H9 (cell line): ENCODE measurements at regions not wholly inside any gene's neighbourhood (a gene's known extent, or its start where the extent isn't known, plus 50 kb on each side); places are given as distances from the start of the nearest gene placed in this dataset.
A peak's percentile ranks its signal among the peaks of the same experiment; 100 is the strongest.

ENCODE experiments used
- DNase-seq: peaks from one replicate; pipeline ENCODE4 v3.0.0-alpha.2; 2017
- H2AFZ ChIP-seq: one replicate; pipeline ENCODE4 v1.6.1; 2013; ENCODE audit warnings: mild to moderate bottlenecking, low read length, control low read depth, moderate library complexity
- H2AK5ac ChIP-seq: 2 replicates; pipeline ENCODE4 v1.6.1; 2013; ENCODE audit warnings: low read length, control low read depth, mixed read lengths; ENCODE audit not compliant: insufficient read length
- H2BK120ac ChIP-seq: one replicate; pipeline ENCODE4 v1.6.1; 2013; ENCODE audit warnings: low read depth, mild to moderate bottlenecking, low read length, control low read depth, inconsistent platforms; ENCODE audit not compliant: poor library complexity, severe bottlenecking
- H2BK12ac ChIP-seq: 2 replicates; pipeline ENCODE4 v1.6.1; 2013; ENCODE audit warnings: low read length, control low read depth, mixed read lengths, low read depth; ENCODE audit not compliant: insufficient read length
- H2BK15ac ChIP-seq: 2 replicates; pipeline ENCODE4 v1.6.1; 2013; ENCODE audit warnings: low read depth, low read length, control low read depth
- H2BK20ac ChIP-seq: one replicate; pipeline ENCODE4 v1.6.1; 2013; ENCODE audit warnings: low read depth, mild to moderate bottlenecking, low read length, control low read depth, inconsistent platforms; ENCODE audit not compliant: poor library complexity, severe bottlenecking
- H2BK5ac ChIP-seq: 2 replicates; pipeline ENCODE4 v1.6.1; 2013; ENCODE audit warnings: low read length, control low read depth, mixed read lengths; ENCODE audit not compliant: insufficient read length
- H3K14ac ChIP-seq: 2 replicates; pipeline ENCODE4 v1.6.1; 2013; ENCODE audit warnings: low read length, control low read depth; ENCODE audit not compliant: insufficient read depth
- H3K18ac ChIP-seq: 2 replicates; pipeline ENCODE4 v1.6.1; 2013; ENCODE audit warnings: low read depth, mild to moderate bottlenecking, mixed read lengths, low read length, control low read depth; ENCODE audit not compliant: insufficient read length
- H3K23ac ChIP-seq: 2 replicates; pipeline ENCODE4 v1.6.1; 2013; ENCODE audit warnings: low read length, control low read depth, mixed read lengths, low read depth; ENCODE audit not compliant: insufficient read length
- H3K23me2 ChIP-seq: 2 replicates; pipeline ENCODE4 v1.6.1; 2013; ENCODE audit warnings: low read depth, mild to moderate bottlenecking, mixed read lengths, low read length, control low read depth; ENCODE audit not compliant: insufficient read length, poor library complexity, severe bottlenecking
- H3K27ac ChIP-seq: 2 replicates; pipeline ENCODE4 v1.5.1; 2013; ENCODE audit warnings: low read length, control low read depth, mixed read lengths, low read depth; ENCODE audit not compliant: insufficient read length
- H3K27me3 ChIP-seq: 2 replicates; pipeline ENCODE4 v1.6.1; 2013; ENCODE audit warnings: low read length, control low read depth, inconsistent platforms; ENCODE audit not compliant: insufficient read depth
- H3K4ac ChIP-seq: 2 replicates; pipeline ENCODE4 v1.6.1; 2013; ENCODE audit warnings: low read depth, mild to moderate bottlenecking, control low read depth, inconsistent platforms, low read length, moderate library complexity
- H3K4me1 ChIP-seq: 2 replicates; pipeline ENCODE4 v1.6.1; 2013; ENCODE audit warnings: low read length, control low read depth, inconsistent platforms; ENCODE audit not compliant: insufficient read depth
- H3K4me2 ChIP-seq: 2 replicates; pipeline ENCODE4 v1.6.1; 2013; ENCODE audit warnings: low read length, control low read depth, mixed read lengths; ENCODE audit not compliant: insufficient read length, insufficient read depth
- H3K56ac ChIP-seq: 2 replicates; pipeline ENCODE4 v1.6.1; 2013; ENCODE audit warnings: low read depth, mild to moderate bottlenecking, mixed read lengths, low read length, control low read depth; ENCODE audit not compliant: insufficient read length
- H3K79me1 ChIP-seq: 2 replicates; pipeline ENCODE4 v1.6.1; 2013; ENCODE audit warnings: low read depth, mild to moderate bottlenecking, moderate library complexity, low read length, control low read depth, inconsistent platforms; ENCODE audit not compliant: insufficient read depth, poor library complexity, severe bottlenecking
- H3K79me2 ChIP-seq: 2 replicates; pipeline ENCODE4 v1.6.1; 2013; ENCODE audit warnings: low read length, control low read depth, inconsistent platforms; ENCODE audit not compliant: insufficient read depth
- H3K9ac ChIP-seq: 2 replicates; pipeline ENCODE4 v1.6.1; 2013; ENCODE audit warnings: low read length, control low read depth, mixed read lengths; ENCODE audit not compliant: insufficient read length; ENCODE audit errors: extremely low read depth
- H3K9me3 ChIP-seq: one replicate; pipeline ENCODE4 v1.6.1; 2013; ENCODE audit warnings: low read depth, low read length, inconsistent platforms; ENCODE audit not compliant: control insufficient read depth
- H3T11ph ChIP-seq: one replicate; pipeline ENCODE4 v1.6.1; 2013; ENCODE audit warnings: mild to moderate bottlenecking, low read length, control low read depth, inconsistent platforms
- H4K20me1 ChIP-seq: one replicate; pipeline ENCODE4 v1.6.1; 2013; ENCODE audit not compliant: control insufficient read depth, insufficient read length, insufficient read depth
- H4K5ac ChIP-seq: 2 replicates; pipeline ENCODE4 v1.6.1; 2013; ENCODE audit warnings: low read depth, mild to moderate bottlenecking, mixed read lengths, low read length, control low read depth; ENCODE audit not compliant: insufficient read length
- H4K8ac ChIP-seq: replicated peaks from 2 replicates; pipeline ENCODE4 v1.6.1; 2013; ENCODE audit warnings: low read length, control low read depth, mixed read lengths, low read depth; ENCODE audit not compliant: insufficient read length
- H4K91ac ChIP-seq: 2 replicates; pipeline ENCODE4 v1.6.1; 2013; ENCODE audit warnings: low read depth, mild to moderate bottlenecking, moderate library complexity, mixed read lengths, low read length, control low read depth; ENCODE audit not compliant: insufficient read length
- H3K27ac Mint-ChIP-seq, 3 experiments: 2 replicates in 2 of 3; 3 replicates in 1 of 3; pipeline ENCODE4 v1.8.0; 2020 to 2021; ENCODE audit warnings: mixed read lengths in 3 of 3, mild to moderate bottlenecking in 1 of 3, moderate library complexity in 1 of 3
- H3K27me3 Mint-ChIP-seq: 2 replicates; pipeline ENCODE4 v1.8.0; 2021; ENCODE audit warnings: low read depth, mild to moderate bottlenecking, moderate library complexity, mixed read lengths
- H3K36me3 Mint-ChIP-seq, 3 experiments: 2 replicates in 2 of 3; 3 replicates in 1 of 3; pipeline ENCODE4 v1.8.0; 2020 to 2021; ENCODE audit warnings: low read depth in 3 of 3, mixed read lengths in 3 of 3; ENCODE audit not compliant: insufficient read depth in 1 of 3
- H3K4me1 Mint-ChIP-seq, 2 experiments: 2 replicates each; pipeline ENCODE4 v1.8.0; 2020; ENCODE audit warnings: mixed read lengths in 2 of 2
- H3K4me3 Mint-ChIP-seq, 2 experiments: 2 replicates in 1 of 2; 3 replicates in 1 of 2; pipeline ENCODE4 v1.8.0; 2020 to 2021; ENCODE audit warnings: mild to moderate bottlenecking in 2 of 2, mixed read lengths in 2 of 2, moderate library complexity in 1 of 2
- H3K9me3 Mint-ChIP-seq, 2 experiments: 2 replicates in 1 of 2; 3 replicates in 1 of 2; pipeline ENCODE4 v1.8.0; 2020; ENCODE audit warnings: mild to moderate bottlenecking in 2 of 2, mixed read lengths in 2 of 2, moderate library complexity in 1 of 2
- WGBS: extraction: QIAGEN DNeasy Blood & Tissue Kit; methylation state at CpG from one replicate; pipeline ENCODE4 v1.1.7; 2013; ENCODE audit warnings: missing lambda C conversion rate, low lambda C conversion rate, mixed read lengths; ENCODE audit not compliant: insufficient read length; ENCODE audit errors: extremely low coverage; 5-methylcytosine and 5-hydroxymethylcytosine counted together
- TF ChIP-seq, protein P1 (sequence below): fragments of 200-600 bp; sonication (generic); conservative IDR thresholded peaks from 3 replicates; pipeline ENCODE4 v1.8.0; 2021; ENCODE audit warnings: antibody characterized with exemption, mild to moderate bottlenecking

DNA sequence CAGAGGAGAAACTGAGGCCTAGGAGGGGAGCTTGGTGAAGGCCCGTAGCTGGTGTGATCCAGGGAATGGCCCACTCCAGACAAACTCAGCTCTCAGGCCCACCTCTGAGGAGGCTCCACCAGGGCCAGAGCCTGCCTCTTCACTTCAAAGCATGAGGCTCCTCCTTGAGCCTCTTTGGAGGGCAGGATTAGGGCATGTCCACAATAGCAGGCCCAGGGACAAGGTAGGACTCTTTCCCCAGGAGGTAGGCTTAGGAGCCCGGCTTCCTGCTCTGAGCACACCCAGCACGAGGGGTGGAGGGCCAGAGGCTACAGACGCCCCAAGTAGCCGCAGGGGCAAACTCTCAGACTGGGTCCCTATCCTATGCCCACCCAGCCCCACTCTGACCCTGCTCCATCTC, 164.6 kb upstream of the ZMIZ1 start:
- no peaks in the 10 kb centered on the region for H3K36me3 Mint-ChIP-seq
- Histone ChIP-seq H3K4ac (no peak overlapping the region), H2BK20ac (no peak overlapping the region)

More for the DNA sequence above, 164.6 kb upstream of the ZMIZ1 start:
- no peak overlapping the region for H2BK12ac ChIP-seq
- no CpG with 5 or more reads among the region's 5 CpGs for WGBS
- H3K9me3 Mint-ChIP-seq, result peaks cover 0 to 2% of the 10 kb centered on the region in 2 experiments; a peak in 1 of 5 replicates
- no peak overlapping the region for H3K9ac ChIP-seq
- H3K23ac ChIP-seq, result no peak overlapping the region
- H3K9me3 ChIP-seq, result no peaks in the 10 kb centered on the region
- TF ChIP-seq, protein P1, sequence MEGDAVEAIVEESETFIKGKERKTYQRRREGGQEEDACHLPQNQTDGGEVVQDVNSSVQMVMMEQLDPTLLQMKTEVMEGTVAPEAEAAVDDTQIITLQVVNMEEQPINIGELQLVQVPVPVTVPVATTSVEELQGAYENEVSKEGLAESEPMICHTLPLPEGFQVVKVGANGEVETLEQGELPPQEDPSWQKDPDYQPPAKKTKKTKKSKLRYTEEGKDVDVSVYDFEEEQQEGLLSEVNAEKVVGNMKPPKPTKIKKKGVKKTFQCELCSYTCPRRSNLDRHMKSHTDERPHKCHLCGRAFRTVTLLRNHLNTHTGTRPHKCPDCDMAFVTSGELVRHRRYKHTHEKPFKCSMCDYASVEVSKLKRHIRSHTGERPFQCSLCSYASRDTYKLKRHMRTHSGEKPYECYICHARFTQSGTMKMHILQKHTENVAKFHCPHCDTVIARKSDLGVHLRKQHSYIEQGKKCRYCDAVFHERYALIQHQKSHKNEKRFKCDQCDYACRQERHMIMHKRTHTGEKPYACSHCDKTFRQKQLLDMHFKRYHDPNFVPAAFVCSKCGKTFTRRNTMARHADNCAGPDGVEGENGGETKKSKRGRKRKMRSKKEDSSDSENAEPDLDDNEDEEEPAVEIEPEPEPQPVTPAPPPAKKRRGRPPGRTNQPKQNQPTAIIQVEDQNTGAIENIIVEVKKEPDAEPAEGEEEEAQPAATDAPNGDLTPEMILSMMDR, result no peak
- H3K4me2 ChIP-seq, result no peak overlapping the region
- H3K4me3 Mint-ChIP-seq, result no peak overlapping the region
- peaks cover 2% of the 10 kb centered on the region for H4K20me1 ChIP-seq
- no peak overlapping the region for H3K56ac ChIP-seq
- H3K27me3 Mint-ChIP-seq, result peaks cover 11% of the 10 kb centered on the region
- no peaks in the 10 kb centered on the region for H3K79me1 ChIP-seq
- H2AFZ ChIP-seq, result no peak overlapping the region
- no peak overlapping the region for H3K27ac Mint-ChIP-seq
- H3K4me1 Mint-ChIP-seq, result peaks cover 28 to 34% of the 10 kb centered on the region in 2 experiments
- H3K4me1 ChIP-seq, result no peaks in the 10 kb centered on the region
- no peak overlapping the region for H4K5ac ChIP-seq
- no peaks in the 10 kb centered on the region for H3K27me3 ChIP-seq
- H3K18ac ChIP-seq, result no peak overlapping the region
- H3K23me2 ChIP-seq, result no peaks in the 10 kb centered on the region
- H2BK120ac ChIP-seq, result no peak overlapping the region
- no peak overlapping the region for H3K14ac ChIP-seq
- no peak overlapping the region for H2BK15ac ChIP-seq
- H4K8ac ChIP-seq, result no peak overlapping the region
- H2BK5ac ChIP-seq, result no peak overlapping the region
- no peak overlapping the region for H2AK5ac ChIP-seq
- no peak overlapping the region for H4K91ac ChIP-seq
- H3T11ph ChIP-seq, result no peak overlapping the region
- no peak overlapping the region for H3K27ac ChIP-seq
- peak; percentile 19 for DNase-seq
- H3K79me2 ChIP-seq, result no peaks in the 10 kb centered on the region
